CD4-positive, alpha-beta T cell treated with Interleukin-15 for 1 hour (primary cell): ENCODE measurements at regions not wholly inside any gene's neighbourhood (a gene's known extent, or its start where the extent isn't known, plus 50 kb on each side); places are given as distances from the start of the nearest gene placed in this dataset.
"Not testable (repeated sequence)": the region's sequence is repeated elsewhere in the genome, so short reads cannot be mapped to it uniquely, and the experiment has no call there.

Source experiments
- DNase-seq: peaks from one replicate; pipeline ENCODE4 v3.0.0-alpha.2; 2020

DNA sequence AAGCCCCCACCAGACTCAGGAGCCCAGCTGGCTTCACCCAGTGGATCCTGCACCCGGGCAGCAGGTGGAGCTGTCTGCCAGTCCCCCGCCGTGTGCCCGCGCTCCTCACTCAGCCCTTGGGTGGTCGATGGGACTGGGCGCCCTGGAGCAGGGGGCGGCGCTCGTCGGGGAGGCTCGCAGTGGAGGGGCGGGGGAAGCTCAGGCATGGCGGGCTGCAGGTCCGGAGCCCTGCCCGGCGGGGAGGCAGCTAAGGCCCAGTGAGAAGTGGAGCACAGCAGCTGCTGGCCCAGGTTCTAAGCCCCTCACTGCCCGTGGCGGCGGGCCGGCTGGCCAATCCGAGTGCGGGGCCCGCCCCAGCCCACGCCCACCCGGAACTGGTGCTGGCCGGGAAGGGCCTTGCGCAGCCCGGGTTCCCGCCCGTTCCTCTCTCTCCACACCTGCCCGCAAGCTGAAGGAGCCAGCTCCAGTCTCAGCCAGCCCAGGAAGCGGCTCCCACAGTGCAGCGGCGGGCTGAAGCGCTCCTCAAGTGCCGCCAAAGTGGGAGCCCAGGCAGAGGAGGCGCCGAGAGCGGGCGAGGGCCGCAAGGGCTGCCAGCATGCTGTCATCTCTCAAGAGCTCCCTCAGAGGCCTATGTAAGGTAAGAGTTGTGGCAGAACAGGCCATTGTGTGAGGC, 1307.8 kb upstream of the TMEFF2 start:
- no peak for DNase-seq

DNA sequence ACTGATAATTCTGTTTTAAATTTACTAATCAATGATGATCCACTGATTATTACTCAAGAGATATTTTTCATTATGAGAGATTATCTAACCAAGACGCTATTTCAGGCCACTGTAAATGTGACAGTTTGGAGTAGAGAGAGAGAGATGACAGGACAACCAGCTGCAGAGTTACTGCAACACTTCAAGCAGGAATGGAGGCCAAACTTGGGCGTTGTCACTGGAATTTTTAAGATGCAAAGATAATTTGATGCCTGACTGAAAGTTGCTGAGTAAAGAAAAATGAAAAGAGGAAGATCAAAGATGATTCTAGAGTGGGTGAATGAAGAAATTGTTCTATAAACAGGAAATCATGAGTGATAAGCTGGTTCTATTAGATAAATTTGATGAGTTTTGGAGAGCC, 1302.1 kb upstream of the TMEFF2 start:
- no peak for DNase-seq

DNA sequence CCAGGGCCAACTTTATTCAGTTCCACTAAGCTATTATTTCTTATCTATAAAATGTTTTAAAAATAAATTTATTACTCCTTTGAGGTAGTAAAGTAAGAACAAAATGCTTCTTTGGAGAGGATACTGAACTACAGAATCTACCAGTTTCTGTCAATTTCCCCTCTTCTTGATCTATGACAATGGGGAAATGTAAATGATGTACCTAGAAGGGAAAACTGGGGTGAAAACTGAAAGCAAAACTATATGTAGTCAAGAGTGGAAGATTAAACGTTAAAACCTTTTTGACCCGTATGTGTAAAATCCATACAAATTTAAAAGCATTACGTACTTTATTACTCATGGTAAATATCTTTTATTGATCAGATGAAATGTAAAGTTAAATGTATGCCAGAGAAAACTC, 1287.8 kb upstream of the TMEFF2 start:
- no peak for DNase-seq

DNA sequence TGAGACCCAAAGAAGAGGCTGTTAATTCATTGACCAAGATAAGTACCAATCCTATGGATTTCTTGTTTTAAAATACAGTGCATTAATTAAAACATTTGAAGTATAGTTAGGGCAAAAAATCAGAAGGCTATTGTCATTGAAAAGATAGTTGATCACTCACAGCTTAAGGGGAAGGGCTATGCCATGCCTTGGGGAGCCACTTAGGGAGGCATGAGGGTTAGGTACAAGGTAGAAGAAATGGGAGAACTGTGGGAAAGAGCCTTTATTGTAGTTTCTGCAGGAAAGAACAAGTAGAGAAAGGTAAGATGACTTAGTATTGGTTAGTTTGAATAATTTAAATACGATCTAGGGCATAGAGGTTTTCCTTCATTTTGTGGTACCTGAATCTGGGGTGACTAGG, 1285.5 kb upstream of the TMEFF2 start:
- no peak for DNase-seq

DNA sequence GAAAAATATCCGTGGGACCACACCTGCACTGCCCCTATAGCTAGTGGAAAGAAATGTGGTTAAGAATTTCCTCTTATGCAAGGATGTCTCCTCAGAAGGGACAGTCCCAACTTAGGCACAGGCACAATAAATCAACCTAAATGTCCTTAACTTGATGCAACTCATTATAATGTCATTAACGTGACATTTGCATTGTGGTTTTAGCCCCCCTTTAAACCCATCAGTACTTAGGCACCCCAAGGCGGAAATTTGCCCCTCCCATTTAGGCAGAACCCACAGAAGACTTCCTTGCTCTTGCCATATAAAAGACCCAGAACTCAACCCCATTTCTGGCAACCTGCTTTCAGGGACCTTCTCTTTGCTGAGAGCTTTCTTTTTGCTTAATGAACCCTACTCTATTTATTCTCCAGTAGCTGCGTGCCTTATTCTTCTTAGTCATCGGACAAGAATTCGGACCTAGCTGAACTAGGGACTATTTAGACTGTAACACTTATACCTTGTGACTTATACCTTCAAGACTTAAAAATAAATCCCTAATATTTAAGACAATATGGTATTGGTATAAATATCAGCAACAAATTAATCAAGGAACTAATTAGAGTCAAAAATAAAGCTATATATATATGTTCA, 1281.6 kb upstream of the TMEFF2 start:
- DNase-seq: no peak

DNA sequence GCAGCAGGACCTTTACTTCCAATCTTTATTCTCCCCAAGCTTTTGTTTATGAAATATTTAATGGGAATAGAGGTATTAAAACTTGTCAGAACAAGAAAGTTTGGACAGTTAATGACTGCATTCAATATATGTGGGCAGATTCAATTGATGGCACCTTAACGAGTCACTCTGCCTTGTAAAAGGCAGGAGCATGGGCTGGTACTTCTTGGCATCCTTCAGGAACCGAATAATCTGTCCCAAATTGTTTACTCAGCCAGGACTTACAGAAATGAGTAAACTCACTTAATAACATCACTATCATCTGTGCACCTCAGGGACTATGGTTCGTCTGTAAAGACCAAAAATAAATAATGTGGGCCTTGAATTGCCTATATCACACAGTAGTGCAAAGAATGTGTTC, 1280.3 kb upstream of the TMEFF2 start:
- DNase-seq: no peak

DNA sequence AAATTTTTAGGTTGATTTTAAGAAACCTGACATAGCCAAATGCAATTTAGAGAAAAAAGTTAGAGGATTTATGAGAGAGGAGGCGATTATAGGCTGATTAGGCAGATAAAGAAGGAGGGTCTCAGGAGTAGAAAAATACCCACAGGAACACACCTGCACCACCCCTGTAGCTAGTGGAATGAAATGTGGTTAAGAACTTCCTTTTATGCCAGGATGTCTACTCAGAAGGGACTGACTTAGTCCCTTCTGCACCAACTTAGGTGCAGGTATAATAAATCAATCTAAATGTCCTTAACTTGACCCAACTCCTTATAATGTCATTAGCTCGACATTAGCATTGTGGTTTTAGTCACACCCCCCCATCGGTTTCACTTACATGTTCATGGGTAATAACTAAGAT, 1274.5 kb upstream of the TMEFF2 start:
- no peak for DNase-seq

DNA sequence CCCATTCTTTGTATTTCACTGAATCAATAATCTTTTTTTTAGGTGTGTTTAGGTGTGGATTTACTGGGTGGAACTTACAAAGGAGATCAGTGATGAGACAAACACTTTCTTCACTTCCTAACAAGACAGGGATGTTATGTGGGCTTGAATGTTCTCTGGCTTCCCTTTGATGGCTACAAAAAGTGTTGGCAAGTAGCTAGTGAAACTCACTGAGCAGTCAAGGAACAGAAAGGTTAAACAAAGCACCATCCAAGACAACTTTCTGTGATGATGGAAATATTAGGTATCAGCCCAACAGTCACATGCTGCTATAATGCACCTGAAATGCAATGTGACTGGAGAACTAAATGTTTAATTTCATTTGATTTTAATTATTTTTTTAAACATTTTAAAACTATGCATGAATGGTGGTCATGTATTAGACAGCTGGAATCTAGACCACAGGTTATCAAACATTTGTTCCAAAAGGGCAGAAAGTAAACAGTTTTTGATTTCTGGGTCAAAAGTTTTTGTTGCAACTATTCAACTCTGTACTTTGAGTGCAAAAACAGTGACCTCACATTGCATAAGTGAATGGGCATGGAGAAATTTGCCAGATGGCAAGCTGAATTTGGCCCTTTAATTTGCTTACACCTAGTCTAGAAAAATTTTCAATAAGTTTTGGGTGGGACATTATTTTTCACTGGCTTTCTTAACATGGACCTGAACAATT, 1272.7 kb upstream of the TMEFF2 start:
- no peak for DNase-seq

DNA sequence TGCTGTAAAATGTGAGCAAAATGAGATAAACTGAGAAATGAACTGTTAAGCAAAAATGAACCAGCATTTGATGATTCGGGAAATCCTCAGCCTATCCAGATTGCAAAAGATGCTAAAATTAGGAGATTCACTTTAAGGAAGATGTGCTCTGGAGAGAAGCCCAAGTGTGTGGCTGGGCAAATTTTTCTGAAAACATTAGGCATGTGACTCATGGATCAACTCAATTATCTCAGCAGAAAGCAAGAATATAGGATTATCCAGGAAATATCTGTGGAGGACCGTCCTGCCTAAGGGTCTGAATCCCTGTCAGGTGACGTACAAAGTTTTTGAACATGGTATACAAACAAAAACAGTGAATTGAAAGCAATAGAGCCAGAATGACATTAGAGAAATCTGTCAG, 1268.3 kb upstream of the TMEFF2 start:
- no peak for DNase-seq

DNA sequence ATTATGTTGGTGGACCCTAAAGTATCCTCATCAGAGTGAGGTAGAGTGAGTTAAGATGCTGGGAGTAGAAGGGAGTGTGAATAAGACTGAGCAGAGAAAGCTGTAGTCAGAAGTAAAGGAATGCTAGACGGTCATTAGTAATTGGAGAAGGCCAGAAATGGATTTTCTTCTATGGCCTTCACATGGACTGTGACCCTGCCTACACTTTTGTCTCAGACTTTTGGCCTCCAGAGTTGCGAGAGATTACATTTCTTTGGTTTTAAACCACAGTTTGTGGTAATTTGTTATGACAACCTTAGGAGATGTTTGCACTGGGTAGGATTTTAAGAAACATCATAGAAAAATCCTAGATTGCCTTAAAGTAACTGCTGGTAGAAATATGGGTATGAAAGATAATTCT, 1267.7 kb upstream of the TMEFF2 start:
- no peak for DNase-seq

DNA sequence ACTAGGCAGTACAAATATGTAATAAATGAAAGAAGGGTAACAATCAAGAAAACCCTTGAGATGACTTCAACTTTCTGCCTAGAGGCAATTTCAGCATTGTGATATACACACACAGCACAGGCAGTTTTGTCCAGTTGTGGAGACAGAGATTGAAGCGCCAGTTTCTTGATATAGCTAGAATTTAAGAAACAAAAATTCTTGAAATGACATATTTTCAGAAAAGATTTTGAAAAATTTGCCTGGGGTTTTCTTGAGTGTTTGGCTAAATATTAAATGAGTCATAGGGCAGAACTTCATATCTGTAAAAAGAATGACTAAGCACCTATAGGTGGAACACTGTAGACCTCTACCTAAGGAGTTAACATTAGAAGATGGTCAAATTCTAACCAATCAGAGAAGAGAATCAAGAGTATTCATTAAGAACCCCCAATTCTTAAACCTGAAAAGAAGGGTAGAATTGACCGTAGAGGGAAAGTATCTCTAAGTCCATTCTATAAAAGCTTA, 1266.8 kb upstream of the TMEFF2 start:
- DNase-seq: no peak

DNA sequence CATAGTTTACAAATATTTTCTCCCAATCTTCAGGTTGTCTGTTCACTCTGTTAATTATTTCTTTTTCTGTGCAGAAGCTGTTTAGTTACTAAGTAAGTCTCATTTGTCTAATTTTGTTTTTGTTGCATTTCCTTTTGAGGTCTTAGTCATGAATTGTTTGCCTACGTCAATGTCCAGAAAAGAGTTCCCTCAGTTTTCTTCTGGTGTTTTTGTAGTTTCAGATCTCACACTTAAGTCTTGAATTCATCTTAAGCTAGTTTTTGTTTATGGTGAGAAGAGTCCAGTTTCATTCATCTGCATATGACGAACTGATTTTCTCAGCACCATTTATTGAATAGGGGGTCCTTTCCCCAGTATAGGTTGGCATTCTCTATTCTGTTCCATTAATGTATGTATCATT, 1252.2 kb upstream of the TMEFF2 start:
- no peak for DNase-seq

DNA sequence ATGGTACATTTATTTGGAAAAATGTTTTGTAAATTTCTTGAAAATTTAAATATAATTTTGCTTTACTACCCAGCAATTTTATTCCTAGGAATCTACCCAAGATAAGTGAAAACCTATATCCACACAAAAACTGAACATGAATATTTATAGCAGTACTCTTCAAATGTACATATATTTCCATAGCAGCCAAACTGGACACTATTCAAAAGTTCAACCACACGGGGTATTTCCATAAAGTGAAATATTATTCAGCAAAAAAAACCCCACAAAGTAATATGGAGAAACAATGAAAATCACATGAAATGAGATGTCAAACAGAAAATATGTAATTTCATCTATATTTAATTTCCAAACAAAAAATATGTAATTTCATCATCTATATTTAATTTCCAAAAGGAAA, 1247.6 kb upstream of the TMEFF2 start:
- DNase-seq: no peak

DNA sequence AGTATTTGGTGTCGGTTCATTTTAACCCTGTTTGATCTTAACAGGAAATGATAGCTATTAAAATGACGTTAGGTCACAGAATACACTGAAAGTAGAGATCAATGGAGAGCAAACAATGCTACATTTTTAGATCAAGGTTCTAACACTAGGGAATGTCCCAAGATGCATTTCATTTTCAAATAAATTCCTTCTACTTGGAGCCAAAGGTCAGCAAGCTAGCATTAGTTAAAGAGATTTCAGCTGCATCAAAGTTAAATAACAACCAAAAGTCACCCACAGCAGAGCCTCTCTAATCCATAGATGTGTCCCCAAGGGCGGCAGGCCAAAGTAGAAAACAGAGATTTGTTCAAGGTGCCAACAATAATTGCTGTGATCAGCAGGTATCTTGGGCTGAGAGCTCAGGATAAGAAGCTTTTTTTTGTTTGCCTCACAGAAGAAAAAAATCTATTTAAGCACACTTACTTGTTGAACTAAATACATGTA, 1233.6 kb upstream of the TMEFF2 start:
- no peak for DNase-seq

DNA sequence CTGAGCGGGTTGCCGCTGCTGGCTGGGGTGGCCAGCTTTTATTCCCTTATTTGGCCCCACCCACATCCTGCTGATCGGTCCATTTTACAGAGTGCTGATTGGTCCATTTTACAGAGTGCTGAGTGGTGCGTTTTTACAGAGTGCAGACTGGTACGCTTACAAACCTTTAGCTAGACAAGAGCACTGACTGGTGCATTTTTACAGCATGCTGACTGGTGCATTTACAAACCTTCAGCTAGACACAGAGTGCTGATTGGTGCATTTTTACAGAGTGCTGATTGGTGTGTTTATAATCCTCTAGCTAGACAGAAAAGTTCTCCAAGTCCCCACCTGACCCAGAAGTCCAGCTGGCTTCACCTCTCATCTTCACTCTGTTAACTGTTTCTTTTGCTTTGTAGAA, 1217.6 kb upstream of the TMEFF2 start:
- not testable (repeated sequence) for DNase-seq

DNA sequence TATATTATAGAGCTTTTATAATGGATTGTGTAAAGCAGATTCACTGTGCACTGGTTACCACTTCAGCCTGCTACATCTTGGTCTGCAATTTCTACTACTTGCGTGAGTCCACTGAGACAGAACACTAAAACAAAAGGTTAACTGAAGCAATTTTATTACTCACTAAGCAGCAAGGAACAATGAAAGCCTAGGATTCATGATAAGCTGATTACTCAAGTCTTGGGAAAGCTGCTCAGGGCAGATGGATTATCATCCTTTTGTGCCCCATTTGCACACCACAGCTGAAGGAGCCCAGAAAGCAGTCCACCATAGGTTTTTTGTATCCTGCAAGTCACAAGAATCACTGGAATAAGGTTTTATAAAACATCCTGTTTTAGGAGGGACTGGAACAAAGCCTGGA, 1215.2 kb upstream of the TMEFF2 start:
- no peak for DNase-seq

DNA sequence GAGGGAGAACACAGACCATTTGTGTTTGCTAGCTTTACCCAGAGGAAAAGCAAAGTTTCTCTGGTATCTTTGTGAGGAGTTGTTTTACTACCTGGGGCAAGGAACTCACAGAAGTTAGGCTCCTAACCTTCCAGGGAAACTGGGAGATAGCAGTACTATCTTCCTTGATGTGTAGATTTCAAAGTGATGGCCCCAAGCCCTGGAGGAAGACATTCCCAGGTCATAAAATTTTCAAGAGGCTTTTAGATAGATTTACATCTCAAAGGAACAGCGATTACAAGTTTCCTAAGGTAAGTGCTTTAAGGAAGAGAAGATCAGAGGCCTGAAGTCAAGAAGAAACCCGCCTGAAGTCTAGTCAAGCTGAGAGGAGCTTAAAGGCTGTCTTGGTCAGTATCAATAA, 1187.8 kb upstream of the TMEFF2 start:
- no peak for DNase-seq

DNA sequence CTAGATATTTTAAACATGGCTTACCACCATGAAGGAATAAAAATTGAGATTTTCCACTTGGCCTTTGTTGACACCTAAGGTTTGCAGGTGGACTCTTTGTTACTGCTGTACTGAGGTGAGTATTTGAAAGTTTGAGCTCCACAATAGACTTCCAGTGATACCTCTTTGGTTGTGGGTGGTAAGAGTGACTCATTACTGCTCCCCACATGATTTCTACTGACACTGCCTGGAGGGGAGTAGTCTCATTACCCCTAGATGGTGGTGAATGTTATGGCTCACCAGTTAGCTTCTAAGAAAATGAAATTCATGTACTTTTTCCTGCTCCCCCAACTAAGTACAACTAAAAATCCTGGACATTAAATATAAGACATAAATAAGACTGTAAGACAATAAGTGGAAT, 1183.1 kb upstream of the TMEFF2 start:
- no peak for DNase-seq

DNA sequence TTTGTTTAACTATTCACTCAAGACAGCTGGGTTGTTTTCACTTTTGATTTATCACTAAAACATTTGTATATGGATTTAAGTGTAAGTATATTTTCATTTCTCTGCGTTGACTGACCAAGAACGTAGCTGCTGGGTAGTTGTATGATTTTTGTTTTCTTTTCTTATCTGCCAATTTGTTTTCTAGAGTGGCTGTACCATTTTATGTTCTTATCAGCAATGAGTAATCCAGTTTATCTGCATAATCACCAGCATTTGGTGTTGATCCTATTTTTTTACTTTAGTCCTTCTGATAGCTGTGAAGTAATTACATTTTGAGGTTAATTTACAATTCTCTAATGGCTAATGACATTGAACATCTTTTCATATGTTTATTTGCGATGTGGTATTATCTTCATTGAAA, 1178.4 kb upstream of the TMEFF2 start:
- no peak for DNase-seq

DNA sequence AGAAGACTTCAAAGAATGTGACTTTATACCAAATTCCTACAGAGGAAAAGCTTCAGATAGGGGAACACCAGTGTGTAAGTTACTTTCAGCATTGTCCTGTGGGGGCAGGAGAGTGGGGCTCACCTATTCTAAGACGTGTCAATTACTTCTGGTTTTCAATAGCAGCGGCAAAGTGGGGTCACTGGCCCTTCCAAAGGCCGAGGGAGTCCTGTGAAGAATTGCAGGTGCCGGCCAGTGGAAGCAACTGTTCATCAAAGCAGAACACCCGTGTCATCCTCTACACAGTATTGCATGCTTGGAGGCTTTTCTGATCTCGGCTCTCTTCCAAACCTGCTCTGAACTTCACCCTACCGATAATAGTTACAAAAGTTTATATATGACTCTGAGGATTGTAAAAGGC, 1176.5 kb upstream of the TMEFF2 start:
- no peak for DNase-seq

DNA sequence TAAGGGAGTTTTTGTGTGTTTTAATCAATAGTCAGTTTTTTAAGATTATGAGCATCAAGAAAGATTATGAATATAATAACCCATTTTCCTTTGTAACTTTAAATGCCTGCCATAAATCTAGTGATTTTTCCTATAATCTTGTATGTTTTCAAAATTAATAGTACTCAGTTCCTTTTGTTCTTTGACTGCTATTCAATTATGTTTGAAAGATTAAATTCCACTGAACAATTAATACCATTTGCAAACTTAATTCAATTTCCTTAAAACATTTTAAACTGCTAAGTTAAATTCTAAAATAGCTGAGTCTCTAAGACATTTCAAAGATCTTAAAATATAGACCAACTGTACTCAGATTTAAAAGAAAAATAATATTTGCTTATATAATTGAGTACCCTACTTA, 1173.9 kb upstream of the TMEFF2 start:
- DNase-seq: no peak

DNA sequence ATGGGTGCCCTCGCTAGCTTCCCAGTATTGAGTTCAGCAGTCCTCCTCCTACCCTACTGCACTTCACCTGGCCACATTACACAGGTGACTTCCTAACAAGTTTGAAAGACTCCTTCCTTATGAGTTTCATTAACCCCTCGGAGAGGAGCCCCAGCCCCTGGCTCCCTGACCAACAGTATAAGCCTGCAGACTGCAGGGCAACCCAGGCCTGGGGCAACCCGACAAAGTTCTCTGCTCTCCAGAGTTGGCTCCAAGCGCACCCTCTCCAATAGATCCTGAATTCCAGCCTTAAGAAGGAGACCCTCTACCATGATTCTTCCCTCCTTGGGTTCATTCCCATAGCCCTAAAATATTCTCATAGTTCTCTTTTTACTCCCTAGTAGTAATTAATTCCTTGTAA, 1162.8 kb upstream of the TMEFF2 start:
- no peak for DNase-seq

DNA sequence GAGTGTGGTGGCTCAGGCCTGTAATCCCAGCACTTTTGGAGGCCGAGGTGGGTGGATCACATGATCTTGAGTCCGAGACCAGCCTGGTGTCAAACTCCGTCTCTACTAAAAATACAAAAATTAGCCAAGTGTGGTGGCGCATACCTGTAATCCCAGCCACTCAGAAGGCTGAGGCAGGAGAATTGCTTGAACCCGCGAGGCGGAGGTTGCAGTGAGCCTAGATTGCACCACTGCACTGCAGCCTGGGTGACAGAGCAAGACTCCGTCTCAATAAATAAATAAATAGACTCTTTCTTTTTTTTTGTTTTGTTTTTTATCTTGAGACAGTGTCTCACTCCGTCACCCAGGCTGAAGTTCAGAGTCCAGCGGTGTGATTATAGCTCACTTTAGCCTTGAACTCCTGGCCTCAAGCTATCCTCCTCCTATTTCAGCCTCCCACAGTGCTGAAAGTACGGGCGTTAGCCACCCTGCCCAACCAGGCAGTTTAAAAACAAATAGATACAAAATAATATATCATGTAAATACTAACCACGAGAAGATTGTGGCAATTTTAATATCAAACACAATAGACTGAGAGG, 1158.0 kb upstream of the TMEFF2 start:
- DNase-seq: not testable (repeated sequence)

DNA sequence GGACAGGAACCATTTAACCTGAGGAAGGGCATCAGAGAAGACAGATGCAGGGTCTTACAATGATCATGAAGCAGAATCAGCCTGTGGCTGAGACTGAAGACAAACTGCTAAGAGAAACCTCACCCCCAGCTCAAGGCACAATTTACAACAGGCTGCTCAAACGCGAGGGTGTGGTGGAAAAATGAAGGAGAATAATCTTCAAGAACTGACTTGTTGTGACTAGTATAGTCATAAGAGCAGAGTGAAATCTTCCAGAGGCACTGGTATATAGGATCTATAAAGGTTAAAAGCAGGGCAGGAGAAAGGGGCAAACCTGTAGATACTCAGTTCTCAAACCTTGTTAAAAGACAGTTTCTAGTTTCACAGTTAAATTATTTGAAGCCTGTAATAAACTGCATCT, 1155.8 kb upstream of the TMEFF2 start:
- no peak for DNase-seq
